HFF-Myc (cell line): ENCODE measurements at regions not wholly inside any gene's neighbourhood (a gene's known extent, or its start where the extent isn't known, plus 50 kb on each side); places are given as distances from the start of the nearest gene placed in this dataset.

Experiments
- DNase-seq: peaks from one replicate; pipeline ENCODE4 v3.0.0-alpha.2; 2011; ENCODE audit warnings: low read depth; ENCODE audit errors: extremely low read depth
- H3K4me3 ChIP-seq: replicated peaks from 2 replicates; pipeline ENCODE4 v1.5.1; 2011; ENCODE audit warnings: low read depth, mild to moderate bottlenecking, control low read depth, low read length
- CTCF ChIP-seq: IDR thresholded peaks from 2 replicates; pipeline ENCODE4 v1.5.1; 2012; ENCODE audit warnings: mild to moderate bottlenecking, low read depth, low read length, control low read depth; ENCODE audit errors: missing control alignments

GRCh38 chr5:28132151-28132550, 1093.8 kb upstream of the CDH9 start:
- no peak for TF ChIP-seq CTCF
- DNase-seq = no peak

GRCh38 chr5:28117691-28118090, 1079.3 kb upstream of the CDH9 start:
- DNase-seq = no peak
- TF ChIP-seq CTCF = no peak
- no peak overlapping the region for H3K4me3 ChIP-seq

More at GRCh38 chr5:28132151-28132550, 1093.8 kb upstream of the CDH9 start:
- H3K4me3 ChIP-seq = no peak overlapping the region

- DNase-seq = no peak
- TF ChIP-seq CTCF = no peak
- H3K4me3 ChIP-seq = no peak overlapping the region
These were observed 1078.9 kb upstream of the CDH9 start for GRCh38 chr5:28117273-28117672.

- DNase-seq = no peak
- TF ChIP-seq CTCF = no peak
- H3K4me3 ChIP-seq = no peak overlapping the region
These were observed 1072.4 kb upstream of the CDH9 start for GRCh38 chr5:28110781-28111180.

- H3K4me3 ChIP-seq = no peak overlapping the region
- no peak for DNase-seq
- no peak for TF ChIP-seq CTCF
These were observed 1065.7 kb upstream of the CDH9 start for GRCh38 chr5:28104080-28104479.

- no peak overlapping the region for H3K4me3 ChIP-seq
- no peak for TF ChIP-seq CTCF
- DNase-seq = no peak
These were observed 1045.7 kb upstream of the CDH9 start for GRCh38 chr5:28084069-28084468.

GRCh38 chr5:28082610-28083009, 1044.2 kb upstream of the CDH9 start:
- no peak for DNase-seq
- no peak for TF ChIP-seq CTCF

More at GRCh38 chr5:28082610-28083009, 1044.2 kb upstream of the CDH9 start:
- H3K4me3 ChIP-seq = no peak overlapping the region
